GM21528 (cell line): ENCODE measurements at regions not wholly inside any gene's neighbourhood (a gene's known extent, or its start where the extent isn't known, plus 50 kb on each side); places are given as distances from the start of the nearest gene placed in this dataset.

ENCODE experiments used
- ATAC-seq: cut with Tn5 transposase; IDR thresholded peaks from one replicate; pipeline ENCODE4 v1.9.1; 2021; ENCODE audit warnings: mild to moderate bottlenecking, moderate library complexity; ENCODE audit not compliant: unreplicated experiment, low FRiP score

DNA sequence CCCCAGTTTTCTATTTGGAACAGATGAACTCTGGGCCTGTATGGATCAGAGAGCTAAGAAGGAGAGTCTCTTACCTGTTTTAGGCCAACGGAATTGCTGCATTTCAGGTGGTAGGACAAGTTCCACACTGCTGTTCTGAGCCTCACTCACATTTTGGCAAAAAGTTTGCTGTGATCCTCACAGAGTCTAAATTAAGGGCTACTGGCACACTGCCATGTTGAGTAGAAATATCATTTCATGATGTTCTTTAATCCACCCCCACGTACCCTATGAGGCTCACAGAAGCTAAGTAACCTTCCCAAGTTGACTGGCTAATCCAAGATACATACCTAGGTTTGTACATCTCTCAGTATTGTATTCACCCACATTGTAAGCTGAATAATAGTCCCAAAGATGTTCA, 447.2 kb downstream of the INHBA start:
- ATAC-seq: no peak

GRCh38 chr7:41255113-41255512, 447.8 kb downstream of the INHBA start:
- no peak for ATAC-seq

- ATAC-seq: no peak
These were observed 449.9 kb downstream of the INHBA start for GRCh38 chr7:41252957-41253356.

DNA sequence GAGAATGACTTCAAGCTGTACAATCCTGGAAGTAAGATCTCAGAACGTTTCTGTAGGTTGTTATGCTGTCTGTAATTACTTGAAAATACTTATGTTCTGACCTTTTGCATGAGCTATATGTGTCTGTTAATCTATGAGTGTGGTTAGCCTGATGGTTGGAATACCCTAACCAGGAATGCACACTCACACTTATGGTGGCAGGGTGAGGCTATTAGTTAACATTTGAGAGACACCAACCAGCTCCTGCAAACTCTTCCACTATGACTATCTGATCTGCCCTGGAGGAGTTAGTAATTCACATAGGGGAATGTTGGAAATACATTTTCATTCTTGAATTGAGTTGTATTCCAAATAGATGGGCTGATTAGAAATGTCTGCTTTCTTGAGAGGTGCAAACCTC, 450.3 kb downstream of the INHBA start:
- ATAC-seq: no peak

DNA sequence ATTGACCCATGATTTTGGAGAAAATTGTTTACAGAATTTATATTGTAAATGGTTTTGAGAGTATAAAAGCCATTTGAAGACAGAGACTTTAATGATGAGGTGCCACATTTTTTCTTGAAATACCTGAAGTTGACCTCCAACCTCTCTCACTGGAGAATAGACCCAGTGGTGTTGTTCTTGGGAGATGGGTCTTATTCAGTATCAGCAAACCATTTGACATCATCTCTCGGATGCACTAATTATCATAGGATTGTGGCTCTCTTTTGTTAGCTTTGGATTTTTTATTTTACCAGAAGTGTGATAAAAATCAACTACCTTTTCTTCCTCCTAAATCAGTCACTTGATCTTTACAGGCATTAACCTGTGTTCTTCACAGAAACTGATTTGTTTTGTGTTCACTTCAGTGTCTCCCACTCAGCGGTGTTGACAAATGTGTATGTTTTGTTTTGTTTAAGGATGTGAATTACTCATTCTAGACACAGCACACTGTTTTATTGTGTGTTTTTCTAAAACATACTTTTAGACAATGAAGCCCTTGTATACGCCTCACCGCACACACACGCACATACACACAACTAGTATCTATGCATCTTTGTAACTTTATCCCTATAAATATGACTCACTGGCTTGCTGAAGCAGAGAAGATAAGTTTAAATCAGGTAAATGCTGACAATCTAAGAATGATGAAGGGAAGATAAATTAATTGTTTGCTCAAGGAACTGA, 455.6 kb downstream of the INHBA start:
- no peak for ATAC-seq

DNA sequence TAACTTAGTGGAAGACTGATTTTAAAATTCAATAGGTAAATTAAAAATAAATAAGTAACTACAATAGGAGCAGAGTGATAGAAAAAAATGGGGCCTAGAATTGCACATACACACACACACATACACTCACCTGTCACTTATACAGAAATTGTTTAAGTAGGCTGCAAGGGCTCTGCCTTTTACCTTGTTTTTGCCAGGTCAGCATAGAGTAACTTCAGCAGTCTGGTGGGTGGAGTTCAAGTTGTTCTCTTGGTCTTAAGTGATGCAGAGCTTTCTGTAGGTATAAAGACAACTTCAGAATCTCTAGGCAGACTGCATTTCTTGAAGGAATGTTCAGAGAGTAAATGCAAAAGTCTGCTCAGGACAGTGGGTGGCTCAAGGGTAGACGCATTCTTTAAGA, 457.0 kb downstream of the INHBA start:
- ATAC-seq: no peak

DNA sequence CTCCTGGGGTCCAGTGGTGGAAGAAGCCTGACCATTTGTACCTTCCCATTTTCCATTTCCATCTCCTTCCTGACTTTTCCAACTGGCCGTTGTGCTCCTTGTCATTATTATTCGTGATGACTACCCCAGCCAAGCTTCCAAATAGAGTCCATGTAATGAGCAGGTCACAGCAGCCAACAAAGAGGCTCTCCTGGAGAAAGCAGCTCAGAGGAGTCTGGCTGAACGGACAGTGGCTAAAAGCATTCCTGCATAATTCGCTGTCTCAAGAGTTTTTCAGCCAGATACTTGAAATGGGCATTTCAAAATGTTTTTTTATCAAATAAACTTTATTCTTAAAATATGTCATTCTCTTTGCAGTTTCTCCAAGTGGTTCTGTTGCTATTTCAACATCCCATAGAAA, 458.6 kb downstream of the INHBA start:
- no peak for ATAC-seq

DNA sequence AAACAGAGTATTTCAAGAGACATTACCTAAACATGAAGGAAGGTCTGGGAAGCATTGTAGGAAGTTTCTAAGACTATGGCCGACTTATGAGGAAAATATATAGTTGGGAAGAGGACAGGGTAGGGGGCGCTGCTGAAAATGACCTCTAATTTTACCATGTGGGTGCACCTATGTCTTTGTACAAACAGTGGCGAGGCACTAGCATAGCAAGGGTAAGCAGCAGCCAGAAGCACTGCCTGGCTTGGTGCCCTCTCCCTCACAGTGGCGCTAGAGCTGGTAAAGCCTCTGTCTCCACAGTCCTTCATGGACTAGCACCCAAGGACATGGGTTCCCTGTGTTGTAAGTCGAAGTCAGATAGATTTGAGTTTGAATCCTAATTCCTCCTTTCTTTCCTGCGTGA, 461.2 kb downstream of the INHBA start:
- ATAC-seq: no peak

DNA sequence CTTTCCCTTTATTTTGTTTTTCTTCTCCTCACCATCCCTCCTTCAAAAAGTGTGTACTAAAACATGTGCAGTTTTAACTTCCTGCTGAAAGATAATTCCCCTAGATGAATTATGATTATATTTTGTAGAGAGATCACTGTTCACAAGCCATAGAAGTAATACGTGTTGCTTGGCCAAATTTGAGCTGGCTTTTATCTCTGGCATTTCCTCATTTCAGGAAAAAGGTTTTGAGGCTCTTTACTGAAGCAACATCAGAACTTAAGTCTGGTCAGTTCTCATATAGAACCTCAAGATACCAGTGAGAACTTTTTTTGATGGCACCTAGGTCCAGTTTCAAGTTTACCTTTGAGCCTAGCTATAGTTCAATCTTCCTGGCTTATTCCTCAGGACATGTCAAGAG, 463.3 kb downstream of the INHBA start:
- no peak for ATAC-seq

DNA sequence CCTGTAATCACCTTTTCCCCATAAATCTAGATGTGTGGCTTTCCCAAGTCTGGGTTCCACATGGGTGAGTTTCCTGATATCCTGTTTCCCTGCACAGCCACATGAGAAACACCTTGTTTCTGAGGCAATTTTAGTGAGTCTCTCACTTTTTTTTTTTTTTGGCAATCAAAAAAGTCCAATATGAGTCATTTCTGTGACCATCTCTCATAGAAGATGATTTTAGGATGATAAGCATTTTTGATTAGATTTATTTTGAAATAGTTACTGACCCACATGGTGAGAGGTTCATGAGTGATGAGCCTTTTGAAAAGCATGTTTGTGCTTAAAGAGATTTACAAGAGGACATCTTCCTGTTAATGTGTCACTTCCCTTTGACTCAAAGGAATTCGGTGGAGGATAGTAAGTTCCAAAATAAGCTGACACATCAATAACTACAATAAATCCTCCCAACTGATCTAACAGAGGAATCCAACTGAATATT, 464.0 kb downstream of the INHBA start:
- ATAC-seq: no peak

DNA sequence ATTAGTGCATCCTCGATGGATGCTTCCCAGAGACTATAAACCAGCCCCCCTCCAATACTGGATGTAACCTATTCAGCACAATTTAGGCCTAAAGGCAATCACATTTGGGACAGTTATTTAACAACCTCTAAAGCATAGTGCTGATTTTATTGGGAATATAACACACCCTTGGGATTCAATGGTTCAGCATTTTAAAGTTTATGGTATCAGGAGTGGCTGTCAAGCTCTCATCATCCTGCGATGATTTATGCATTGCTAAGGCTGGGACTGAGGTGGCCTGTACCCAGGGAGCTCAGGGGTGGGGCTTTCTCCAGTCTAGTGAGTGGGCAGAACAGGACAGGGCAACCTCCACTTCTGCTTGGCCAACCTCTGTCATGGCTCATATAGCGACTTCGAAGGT, 464.9 kb downstream of the INHBA start:
- no peak for ATAC-seq

- no peak for ATAC-seq
These were observed 470.8 kb downstream of the INHBA start for GRCh38 chr7:41232086-41232485.

DNA sequence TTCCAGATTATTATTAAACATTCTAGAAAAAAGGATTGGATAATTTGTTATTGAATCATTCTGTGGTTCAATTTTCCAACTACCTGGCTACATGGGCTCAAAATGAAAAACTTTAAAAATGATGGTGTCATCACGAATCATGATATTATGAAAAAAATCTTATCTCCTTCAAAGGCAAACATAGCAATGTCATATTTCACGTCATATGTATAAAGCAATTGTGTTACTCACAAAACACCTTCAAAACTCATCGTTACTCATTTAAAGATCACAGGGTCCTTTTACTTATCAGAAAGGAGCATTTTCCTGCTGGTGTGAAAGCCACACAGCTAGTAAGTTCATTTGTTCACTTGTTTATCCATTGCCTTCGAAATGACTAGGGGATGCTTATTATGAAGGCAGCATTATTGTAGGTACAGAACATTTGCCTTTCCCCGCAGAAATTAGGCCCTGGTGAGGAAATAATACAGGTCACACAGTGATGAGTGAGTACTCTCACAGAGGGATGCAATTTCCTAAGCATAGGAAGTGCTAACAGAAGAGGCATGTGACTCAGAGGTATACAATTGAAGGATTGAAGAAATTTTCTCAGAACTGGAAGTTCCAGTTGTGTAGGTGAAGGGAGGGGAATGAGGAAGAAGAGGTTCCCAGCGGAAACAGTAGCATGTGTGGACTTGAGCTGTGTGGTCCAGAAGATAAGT, 478.7 kb downstream of the INHBA start:
- no peak for ATAC-seq

DNA sequence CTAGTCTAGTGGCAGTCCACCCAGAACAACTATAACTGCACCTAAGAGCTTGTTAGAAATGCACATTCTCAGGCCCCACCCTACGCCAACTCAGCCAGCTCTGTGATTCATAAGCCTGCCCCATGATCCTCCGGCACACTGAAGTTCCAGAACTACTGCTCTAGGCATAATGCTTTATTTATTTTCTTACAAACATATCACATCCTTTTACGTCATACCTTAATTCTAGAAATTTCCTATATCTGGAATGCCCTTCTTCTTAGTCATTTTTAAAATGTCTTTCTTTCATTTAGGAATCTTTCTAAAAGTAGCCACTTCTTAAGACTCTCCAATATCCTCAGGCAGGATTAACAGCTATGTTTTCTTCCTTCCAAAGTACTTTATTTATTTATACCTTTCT, 480.1 kb downstream of the INHBA start:
- ATAC-seq: no peak

DNA sequence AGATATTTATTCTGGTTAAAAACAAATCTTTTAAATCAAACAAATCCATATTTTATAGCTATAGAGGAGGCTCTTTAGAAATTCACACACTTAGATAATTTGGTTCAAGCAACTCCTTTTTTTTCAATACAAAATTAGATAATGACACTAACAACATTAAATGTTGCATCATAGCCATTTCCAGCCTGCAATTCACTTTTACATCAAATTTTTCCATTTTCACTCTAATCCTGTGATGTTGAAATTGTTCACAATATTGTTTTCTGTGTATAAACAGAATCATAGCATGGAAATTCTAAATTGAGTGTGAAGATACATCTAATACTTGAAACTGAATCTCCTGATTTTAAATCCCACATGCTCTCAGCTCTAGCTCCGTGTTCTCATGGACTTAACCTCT, 482.6 kb downstream of the INHBA start:
- ATAC-seq: no peak

DNA sequence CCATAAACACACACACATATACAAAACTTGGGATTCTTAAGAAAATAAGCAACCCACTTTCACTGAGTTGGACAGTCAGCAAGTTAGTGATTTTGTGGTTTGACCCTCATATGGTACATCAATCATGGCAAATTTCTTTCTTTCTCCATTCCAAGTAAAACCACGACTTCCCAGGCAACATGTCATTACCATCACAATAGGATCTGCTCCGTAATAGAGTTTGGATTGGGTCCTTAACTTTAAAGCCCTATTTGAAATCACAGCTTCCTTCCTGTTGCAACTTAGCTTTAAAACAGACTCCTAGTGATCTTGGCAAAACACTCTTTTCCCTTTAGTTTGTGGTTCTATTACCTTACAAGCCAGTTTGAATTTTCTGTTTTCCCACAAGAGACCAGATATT, 483.6 kb downstream of the INHBA start:
- ATAC-seq: no peak

DNA sequence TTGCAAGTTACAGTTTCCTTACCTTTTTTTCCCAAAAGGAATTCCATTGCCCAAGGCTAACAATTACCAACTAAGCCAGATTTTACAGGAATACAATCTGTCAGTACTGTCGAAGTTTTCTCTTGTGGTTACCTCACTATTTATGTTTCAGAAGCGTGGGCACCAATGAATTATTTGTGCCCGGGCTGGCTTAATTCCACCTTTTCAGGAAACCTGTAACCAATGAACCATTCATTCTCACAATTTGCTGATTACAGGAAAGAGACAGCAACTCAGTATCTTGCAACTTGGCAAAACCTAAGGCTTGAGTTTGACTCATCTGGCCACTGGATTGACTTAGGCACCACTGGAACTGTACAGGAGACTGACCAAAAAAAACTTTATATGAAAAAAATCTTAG, 485.6 kb downstream of the INHBA start:
- ATAC-seq: no peak

DNA sequence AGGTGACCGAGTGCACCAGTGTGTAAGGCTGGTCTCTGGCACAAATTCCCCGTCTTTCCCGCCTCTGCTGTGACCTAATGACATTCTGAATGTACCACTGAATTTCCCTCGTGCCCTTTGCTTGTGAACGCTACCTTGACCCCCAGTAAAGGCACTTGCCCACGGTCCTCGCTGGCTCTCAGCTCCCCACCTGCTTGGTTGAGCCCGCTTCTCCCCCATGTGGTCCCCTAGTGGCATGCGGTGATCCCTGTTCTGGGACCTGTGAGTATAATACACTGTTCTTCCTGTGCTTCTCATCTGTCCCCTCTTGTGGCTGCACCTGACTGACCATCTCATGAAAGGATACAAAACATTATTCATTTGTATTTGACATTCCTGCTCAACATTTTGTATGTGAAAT, 495.7 kb downstream of the INHBA start:
- no peak for ATAC-seq

DNA sequence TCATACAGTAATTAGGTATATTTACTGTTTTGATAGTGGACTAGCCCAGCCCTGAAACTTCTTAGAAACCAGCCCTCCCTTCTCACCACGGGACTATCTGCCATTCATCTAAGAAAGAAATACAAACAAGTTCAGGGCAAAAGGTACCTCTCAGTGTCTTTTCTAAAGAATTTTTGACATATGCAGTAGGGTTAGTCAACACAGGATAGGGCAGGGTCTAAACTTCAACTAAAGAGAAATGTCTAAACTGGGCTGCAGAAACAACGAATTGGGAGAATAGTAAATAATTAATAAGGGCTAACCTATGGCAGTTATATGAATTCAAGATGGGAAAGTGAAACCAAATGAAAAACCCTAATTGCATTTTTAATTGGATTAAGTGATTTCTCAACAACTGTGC, 496.6 kb downstream of the INHBA start:
- peak; percentile 47 for ATAC-seq

- ATAC-seq: peak; percentile 70
These were observed 497.3 kb downstream of the INHBA start for GRCh38 chr7:41205600-41205999.

- ATAC-seq: no peak
These were observed 499.3 kb downstream of the INHBA start for GRCh38 chr7:41203542-41203941.

GRCh38 chr7:41201021-41201420, 501.9 kb downstream of the INHBA start:
- ATAC-seq: no peak
